CD14-positive monocyte (primary cell): ENCODE measurements at regions not wholly inside any gene's neighbourhood (a gene's known extent, or its start where the extent isn't known, plus 50 kb on each side); places are given as distances from the start of the nearest gene placed in this dataset.

Experiments
- DNase-seq, 3 donors: peaks; one replicate each; pipeline ENCODE4 v3.0.0-alpha.2; 2011 to 2022
- H2AFZ ChIP-seq: 2 replicates; pipeline ENCODE4 v1.6.0; 2012; ENCODE audit warnings: mild to moderate bottlenecking, low read depth, low read length, inconsistent platforms; ENCODE audit not compliant: insufficient read depth, poor library complexity, severe bottlenecking
- H3K27ac ChIP-seq, 2 donors: 1 replicate in 1 of 2; 2 replicates in 1 of 2; pipeline ENCODE4 v1.5.1; 2012 to 2013; ENCODE audit warnings: low read length in 2 of 2, control low read depth in 1 of 2, inconsistent platforms in 1 of 2, low read depth in 1 of 2, mild to moderate bottlenecking in 1 of 2
- H3K27me3 ChIP-seq, 2 donors: one replicate each; pipeline versions ENCODE4 v1.6.0 to v1.6.1; 2011 to 2013; ENCODE audit warnings: low read length in 2 of 2; ENCODE audit not compliant: control insufficient read depth in 2 of 2, insufficient read depth in 2 of 2
- H3K36me3 ChIP-seq, 2 donors: replicated peaks in 1 of 2; 1 replicate in 1 of 2; 2 replicates in 1 of 2; pipeline versions ENCODE4 v1.5.1 to v1.6.1; 2012 to 2013; ENCODE audit warnings: low read length in 2 of 2, control low read depth in 1 of 2, inconsistent platforms in 1 of 2, mild to moderate bottlenecking in 1 of 2; ENCODE audit not compliant: insufficient read depth in 2 of 2, control insufficient read depth in 1 of 2
- H3K4me1 ChIP-seq, 2 donors: 1 replicate in 1 of 2; 2 replicates in 1 of 2; pipeline versions ENCODE4 v1.5.1 to v1.6.1; 2012 to 2013; ENCODE audit warnings: low read length in 2 of 2, control low read depth in 1 of 2, inconsistent platforms in 1 of 2, mild to moderate bottlenecking in 1 of 2, moderate library complexity in 1 of 2; ENCODE audit not compliant: insufficient read depth in 2 of 2, control insufficient read depth in 1 of 2
- H3K4me2 ChIP-seq: replicated peaks from 2 replicates; pipeline ENCODE3; 2012; ENCODE audit warnings: low read length, moderate library complexity, mild to moderate bottlenecking; ENCODE audit not compliant: poor library complexity, severe bottlenecking; ENCODE audit errors: extremely low read depth
- H3K4me3 ChIP-seq, 3 experiments: fragments of 200-600 bp in 1 of 3; sonication (generic) in 1 of 3; replicated peaks in 1 of 3; 1 replicate in 2 of 3; 2 replicates in 1 of 3; pipeline ENCODE4 v1.5.1; 2011 to 2013; ENCODE audit warnings: low read length in 3 of 3, mild to moderate bottlenecking in 3 of 3, control low read depth in 2 of 3, low read depth in 2 of 3, inconsistent platforms in 1 of 3, moderate library complexity in 1 of 3
- H3K79me2 ChIP-seq: 2 replicates; pipeline ENCODE4 v1.6.0; 2012; ENCODE audit warnings: mild to moderate bottlenecking, control low read depth, inconsistent platforms, low read length, moderate library complexity; ENCODE audit not compliant: insufficient read depth
- H3K9ac ChIP-seq: 2 replicates; pipeline ENCODE4 v1.6.0; 2017; ENCODE audit warnings: low read length, mild to moderate bottlenecking; ENCODE audit not compliant: insufficient read depth, poor library complexity, severe bottlenecking
- H3K9me3 ChIP-seq, 2 donors: replicated peaks in 1 of 2; 1 replicate in 1 of 2; 2 replicates in 1 of 2; pipeline versions ENCODE4 v1.5.1 to v1.6.1; 2012 to 2013; ENCODE audit warnings: low read length in 2 of 2, control low read depth in 1 of 2; ENCODE audit not compliant: control insufficient read depth in 1 of 2, insufficient read depth in 1 of 2
- H4K20me1 ChIP-seq: 2 replicates; pipeline ENCODE4 v1.6.0; 2012; ENCODE audit warnings: mild to moderate bottlenecking, low read length, control low read depth, moderate library complexity; ENCODE audit not compliant: insufficient read depth
- H3K27ac Mint-ChIP-seq, 7 donors: one replicate each; pipeline ENCODE4 v1.8.0; 2020; ENCODE audit warnings: mild to moderate bottlenecking in 7 of 7, mixed read lengths in 7 of 7, moderate library complexity in 6 of 7, inconsistent platforms in 2 of 7
- H3K27me3 Mint-ChIP-seq, 3 donors: one replicate each; pipeline ENCODE4 v1.8.0; 2021 to 2022; ENCODE audit warnings: low read depth in 3 of 3, mild to moderate bottlenecking in 3 of 3, mixed read lengths in 3 of 3, moderate library complexity in 3 of 3, inconsistent platforms in 1 of 3
- H3K36me3 Mint-ChIP-seq, 2 donors: one replicate each; pipeline ENCODE4 v1.8.0; 2020; ENCODE audit warnings: mixed read lengths in 2 of 2, inconsistent platforms in 1 of 2, mild to moderate bottlenecking in 1 of 2
- H3K4me1 Mint-ChIP-seq: one replicate; pipeline ENCODE4 v1.8.0; 2020; ENCODE audit warnings: mild to moderate bottlenecking, mixed read lengths
- H3K4me3 Mint-ChIP-seq, 2 donors: one replicate each; pipeline ENCODE4 v1.8.0; 2020; ENCODE audit warnings: mild to moderate bottlenecking in 2 of 2, mixed read lengths in 2 of 2, moderate library complexity in 1 of 2
- H3K9me3 Mint-ChIP-seq, 7 donors: one replicate each; pipeline ENCODE4 v1.8.0; 2020 to 2022; ENCODE audit warnings: mixed read lengths in 7 of 7, mild to moderate bottlenecking in 6 of 7, moderate library complexity in 6 of 7, inconsistent platforms in 2 of 7
- CTCF ChIP-seq: fragments of 200-600 bp; IDR thresholded peaks from one replicate; pipeline ENCODE4 v1.8.0; 2022; ENCODE audit warnings: antibody characterized with exemption, mild to moderate bottlenecking
- WGBS: methylation state at CpG from one replicate; pipeline ENCODE4 v1.1.5; 2013; ENCODE audit warnings: missing lambda C conversion rate; ENCODE audit not compliant: insufficient coverage; 5-methylcytosine and 5-hydroxymethylcytosine counted together
- intact Hi-C, 2 donors: fragments of 100-400 bp; cut with micrococcal nuclease; formaldehyde crosslinking; loops; one replicate each; pipeline versions ENCODE4 v1.15.0 to v1.15.1; 2023

GRCh38 chr12:125515887-125516286 lies 450.7 kb downstream of the AACS start:
- Histone ChIP-seq H3K27me3 (no peaks in the 10 kb centered on the region), H3K4me2 (no peak overlapping the region), H2AFZ (no peak overlapping the region), H3K36me3 (no peaks in the 10 kb centered on the region), H4K20me1 (no peaks in the 10 kb centered on the region), H3K4me1 (no peaks in the 10 kb centered on the region), H3K4me3 (no peak overlapping the region), H3K9ac (no peak overlapping the region), H3K27ac (no peak overlapping the region), H3K79me2 (no peaks in the 10 kb centered on the region), H3K9me3 (no peaks in the 10 kb centered on the region)
- no peak for TF ChIP-seq CTCF
- DNase-seq, result no peak
- Mint-ChIP-seq H3K9me3 (no peaks in the 10 kb centered on the region), H3K36me3 (no peaks in the 10 kb centered on the region), H3K27me3 (peaks cover 0 to 2% (median 2%) of the 10 kb centered on the region in 3 donors), H3K4me3 (no peak overlapping the region), H3K4me1 (peaks cover 5% of the 10 kb centered on the region), H3K27ac (no peak overlapping the region)
- WGBS, result 88% methylated on average over 5 of the region's 8 CpGs
- intact Hi-C loops, result no loop called here

GRCh38 chr12:125518074-125518473 lies 452.8 kb downstream of the AACS start:
- peaks cover 0 to 2% (median 0%) of the 10 kb centered on the region in 7 donors for H3K9me3 Mint-ChIP-seq
- H3K27ac Mint-ChIP-seq, result no peak overlapping the region
- Histone ChIP-seq H3K4me1 (no peaks in the 10 kb centered on the region), H3K79me2 (no peaks in the 10 kb centered on the region), H2AFZ (no peak overlapping the region), H3K27ac (no peak overlapping the region), H3K4me2 (no peak overlapping the region), H3K4me3 (no peak overlapping the region), H3K9ac (no peak overlapping the region), H4K20me1 (no peaks in the 10 kb centered on the region), H3K27me3 (no peaks in the 10 kb centered on the region), H3K9me3 (no peaks in the 10 kb centered on the region), H3K36me3 (no peaks in the 10 kb centered on the region)
- peaks cover 0 to 2% (median 2%) of the 10 kb centered on the region in 3 donors for H3K27me3 Mint-ChIP-seq
- no peaks in the 10 kb centered on the region for H3K4me1 Mint-ChIP-seq
- H3K36me3 Mint-ChIP-seq, result no peaks in the 10 kb centered on the region
- DNase-seq, result no peak
- TF ChIP-seq CTCF, result no peak
- intact Hi-C loops, result no loop called here
- no peak overlapping the region for H3K4me3 Mint-ChIP-seq
- no CpG with 5 or more reads among the region's 2 CpGs for WGBS
